CD14-positive monocyte (primary cell): ENCODE measurements at regions not wholly inside any gene's neighbourhood (a gene's known extent, or its start where the extent isn't known, plus 50 kb on each side); places are given as distances from the start of the nearest gene placed in this dataset.

Source experiments
- DNase-seq, 3 donors: peaks; one replicate each; pipeline ENCODE4 v3.0.0-alpha.2; 2011 to 2022
- H2AFZ ChIP-seq: 2 replicates; pipeline ENCODE4 v1.6.0; 2012; ENCODE audit warnings: mild to moderate bottlenecking, low read depth, low read length, inconsistent platforms; ENCODE audit not compliant: insufficient read depth, poor library complexity, severe bottlenecking
- H3K27ac ChIP-seq, 2 donors: 1 replicate in 1 of 2; 2 replicates in 1 of 2; pipeline ENCODE4 v1.5.1; 2012 to 2013; ENCODE audit warnings: low read length in 2 of 2, control low read depth in 1 of 2, inconsistent platforms in 1 of 2, low read depth in 1 of 2, mild to moderate bottlenecking in 1 of 2
- H3K27me3 ChIP-seq, 2 donors: one replicate each; pipeline versions ENCODE4 v1.6.0 to v1.6.1; 2011 to 2013; ENCODE audit warnings: low read length in 2 of 2; ENCODE audit not compliant: control insufficient read depth in 2 of 2, insufficient read depth in 2 of 2
- H3K36me3 ChIP-seq, 2 donors: replicated peaks in 1 of 2; 1 replicate in 1 of 2; 2 replicates in 1 of 2; pipeline versions ENCODE4 v1.5.1 to v1.6.1; 2012 to 2013; ENCODE audit warnings: low read length in 2 of 2, control low read depth in 1 of 2, inconsistent platforms in 1 of 2, mild to moderate bottlenecking in 1 of 2; ENCODE audit not compliant: insufficient read depth in 2 of 2, control insufficient read depth in 1 of 2
- H3K4me1 ChIP-seq, 2 donors: 1 replicate in 1 of 2; 2 replicates in 1 of 2; pipeline versions ENCODE4 v1.5.1 to v1.6.1; 2012 to 2013; ENCODE audit warnings: low read length in 2 of 2, control low read depth in 1 of 2, inconsistent platforms in 1 of 2, mild to moderate bottlenecking in 1 of 2, moderate library complexity in 1 of 2; ENCODE audit not compliant: insufficient read depth in 2 of 2, control insufficient read depth in 1 of 2
- H3K4me2 ChIP-seq: replicated peaks from 2 replicates; pipeline ENCODE3; 2012; ENCODE audit warnings: low read length, moderate library complexity, mild to moderate bottlenecking; ENCODE audit not compliant: poor library complexity, severe bottlenecking; ENCODE audit errors: extremely low read depth
- H3K4me3 ChIP-seq, 3 experiments: fragments of 200-600 bp in 1 of 3; sonication (generic) in 1 of 3; replicated peaks in 1 of 3; 1 replicate in 2 of 3; 2 replicates in 1 of 3; pipeline ENCODE4 v1.5.1; 2011 to 2013; ENCODE audit warnings: low read length in 3 of 3, mild to moderate bottlenecking in 3 of 3, control low read depth in 2 of 3, low read depth in 2 of 3, inconsistent platforms in 1 of 3, moderate library complexity in 1 of 3
- H3K79me2 ChIP-seq: 2 replicates; pipeline ENCODE4 v1.6.0; 2012; ENCODE audit warnings: mild to moderate bottlenecking, control low read depth, inconsistent platforms, low read length, moderate library complexity; ENCODE audit not compliant: insufficient read depth
- H3K9ac ChIP-seq: 2 replicates; pipeline ENCODE4 v1.6.0; 2017; ENCODE audit warnings: low read length, mild to moderate bottlenecking; ENCODE audit not compliant: insufficient read depth, poor library complexity, severe bottlenecking
- H3K9me3 ChIP-seq, 2 donors: replicated peaks in 1 of 2; 1 replicate in 1 of 2; 2 replicates in 1 of 2; pipeline versions ENCODE4 v1.5.1 to v1.6.1; 2012 to 2013; ENCODE audit warnings: low read length in 2 of 2, control low read depth in 1 of 2; ENCODE audit not compliant: control insufficient read depth in 1 of 2, insufficient read depth in 1 of 2
- H4K20me1 ChIP-seq: 2 replicates; pipeline ENCODE4 v1.6.0; 2012; ENCODE audit warnings: mild to moderate bottlenecking, low read length, control low read depth, moderate library complexity; ENCODE audit not compliant: insufficient read depth
- H3K27ac Mint-ChIP-seq, 7 donors: one replicate each; pipeline ENCODE4 v1.8.0; 2020; ENCODE audit warnings: mild to moderate bottlenecking in 7 of 7, mixed read lengths in 7 of 7, moderate library complexity in 6 of 7, inconsistent platforms in 2 of 7
- H3K27me3 Mint-ChIP-seq, 3 donors: one replicate each; pipeline ENCODE4 v1.8.0; 2021 to 2022; ENCODE audit warnings: low read depth in 3 of 3, mild to moderate bottlenecking in 3 of 3, mixed read lengths in 3 of 3, moderate library complexity in 3 of 3, inconsistent platforms in 1 of 3
- H3K36me3 Mint-ChIP-seq, 2 donors: one replicate each; pipeline ENCODE4 v1.8.0; 2020; ENCODE audit warnings: mixed read lengths in 2 of 2, inconsistent platforms in 1 of 2, mild to moderate bottlenecking in 1 of 2
- H3K4me1 Mint-ChIP-seq: one replicate; pipeline ENCODE4 v1.8.0; 2020; ENCODE audit warnings: mild to moderate bottlenecking, mixed read lengths
- H3K4me3 Mint-ChIP-seq, 2 donors: one replicate each; pipeline ENCODE4 v1.8.0; 2020; ENCODE audit warnings: mild to moderate bottlenecking in 2 of 2, mixed read lengths in 2 of 2, moderate library complexity in 1 of 2
- H3K9me3 Mint-ChIP-seq, 7 donors: one replicate each; pipeline ENCODE4 v1.8.0; 2020 to 2022; ENCODE audit warnings: mixed read lengths in 7 of 7, mild to moderate bottlenecking in 6 of 7, moderate library complexity in 6 of 7, inconsistent platforms in 2 of 7
- WGBS: methylation state at CpG from one replicate; pipeline ENCODE4 v1.1.5; 2013; ENCODE audit warnings: missing lambda C conversion rate; ENCODE audit not compliant: insufficient coverage; 5-methylcytosine and 5-hydroxymethylcytosine counted together
- intact Hi-C, 2 donors: fragments of 100-400 bp; cut with micrococcal nuclease; formaldehyde crosslinking; loops; one replicate each; pipeline versions ENCODE4 v1.15.0 to v1.15.1; 2023
- TF ChIP-seq, protein P1 (sequence below): fragments of 200-600 bp; IDR thresholded peaks from one replicate; pipeline ENCODE4 v1.8.0; 2022; ENCODE audit warnings: antibody characterized with exemption, mild to moderate bottlenecking

- Mint-ChIP-seq H3K9me3 (peaks cover 0 to 2% (median 0%) of the 10 kb centered on the region in 7 donors), H3K27me3 (peaks cover 0 to 4% (median 2%) of the 10 kb centered on the region in 3 donors), H3K4me3 (no peak overlapping the region), H3K27ac (no peak overlapping the region), H3K4me1 (peaks cover 32% of the 10 kb centered on the region), H3K36me3 (no peaks in the 10 kb centered on the region)
- intact Hi-C loops: no loop called here
- Histone ChIP-seq H3K4me1 (peaks cover 13 to 16% of the 10 kb centered on the region in 2 donors), H3K4me2 (no peak overlapping the region), H3K9me3 (no peaks in the 10 kb centered on the region), H3K79me2 (no peaks in the 10 kb centered on the region), H3K36me3 (no peaks in the 10 kb centered on the region), H3K4me3 (no peak overlapping the region), H3K9ac (no peak overlapping the region), H3K27me3 (no peaks in the 10 kb centered on the region), H2AFZ (no peak overlapping the region), H4K20me1 (no peaks in the 10 kb centered on the region), H3K27ac (no peak overlapping the region)
- TF ChIP-seq, protein P1, sequence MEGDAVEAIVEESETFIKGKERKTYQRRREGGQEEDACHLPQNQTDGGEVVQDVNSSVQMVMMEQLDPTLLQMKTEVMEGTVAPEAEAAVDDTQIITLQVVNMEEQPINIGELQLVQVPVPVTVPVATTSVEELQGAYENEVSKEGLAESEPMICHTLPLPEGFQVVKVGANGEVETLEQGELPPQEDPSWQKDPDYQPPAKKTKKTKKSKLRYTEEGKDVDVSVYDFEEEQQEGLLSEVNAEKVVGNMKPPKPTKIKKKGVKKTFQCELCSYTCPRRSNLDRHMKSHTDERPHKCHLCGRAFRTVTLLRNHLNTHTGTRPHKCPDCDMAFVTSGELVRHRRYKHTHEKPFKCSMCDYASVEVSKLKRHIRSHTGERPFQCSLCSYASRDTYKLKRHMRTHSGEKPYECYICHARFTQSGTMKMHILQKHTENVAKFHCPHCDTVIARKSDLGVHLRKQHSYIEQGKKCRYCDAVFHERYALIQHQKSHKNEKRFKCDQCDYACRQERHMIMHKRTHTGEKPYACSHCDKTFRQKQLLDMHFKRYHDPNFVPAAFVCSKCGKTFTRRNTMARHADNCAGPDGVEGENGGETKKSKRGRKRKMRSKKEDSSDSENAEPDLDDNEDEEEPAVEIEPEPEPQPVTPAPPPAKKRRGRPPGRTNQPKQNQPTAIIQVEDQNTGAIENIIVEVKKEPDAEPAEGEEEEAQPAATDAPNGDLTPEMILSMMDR: no peak
- WGBS: no CpG with 5 or more reads among the region's 1 CpG
- DNase-seq: no peak
Observed at GRCh38 chr1:221806236-221806635, 64.3 kb upstream of the DUSP10 start.

- TF ChIP-seq, protein P1: no peak
- no CpG with 5 or more reads among the region's 1 CpG for WGBS
Observed at GRCh38 chr1:221805121-221805520, 63.2 kb upstream of the DUSP10 start.

More at GRCh38 chr1:221805121-221805520, 63.2 kb upstream of the DUSP10 start:
- Histone ChIP-seq H3K9ac (no peak overlapping the region), H3K27me3 (no peaks in the 10 kb centered on the region), H3K79me2 (no peaks in the 10 kb centered on the region), H3K4me1 (peaks cover 9 to 13% of the 10 kb centered on the region in 2 donors), H3K27ac (no peak overlapping the region), H4K20me1 (no peaks in the 10 kb centered on the region), H3K4me3 (no peak overlapping the region), H3K36me3 (no peaks in the 10 kb centered on the region), H2AFZ (no peak overlapping the region), H3K4me2 (no peak overlapping the region), H3K9me3 (no peaks in the 10 kb centered on the region)
- H3K4me1 Mint-ChIP-seq: peaks cover 21% of the 10 kb centered on the region
- H3K27me3 Mint-ChIP-seq: peaks cover 0 to 4% (median 2%) of the 10 kb centered on the region in 3 donors
- H3K27ac Mint-ChIP-seq: no peak overlapping the region
- DNase-seq: no peak
- intact Hi-C loops: no loop called here
- H3K9me3 Mint-ChIP-seq: peaks cover 0 to 1% (median 0%) of the 10 kb centered on the region in 7 donors
- no peaks in the 10 kb centered on the region for H3K36me3 Mint-ChIP-seq
- H3K4me3 Mint-ChIP-seq: no peak overlapping the region
